Ishikawa (cell line): ENCODE measurements at regions not wholly inside any gene's neighbourhood (a gene's known extent, or its start where the extent isn't known, plus 50 kb on each side); places are given as distances from the start of the nearest gene placed in this dataset.

Experiments used
- CEBPB ChIP-seq: IDR thresholded peaks from 2 replicates; pipeline ENCODE4 v1.6.1; 2012
- CREB1 ChIP-seq: IDR thresholded peaks from 2 replicates; pipeline ENCODE4 v1.6.1; 2012; ENCODE audit warnings: low read depth
- EGR1 ChIP-seq: IDR thresholded peaks from 2 replicates; pipeline ENCODE4 v1.6.1; 2012
- EP300 ChIP-seq: IDR thresholded peaks from 2 replicates; pipeline ENCODE4 v1.6.1; 2012; ENCODE audit warnings: borderline replicate concordance
- FOXM1 ChIP-seq: IDR thresholded peaks from 2 replicates; pipeline ENCODE4 v1.6.1; 2012; ENCODE audit warnings: low read depth, borderline replicate concordance
- NFIC ChIP-seq: IDR thresholded peaks from 2 replicates; pipeline ENCODE4 v1.6.1; 2012
- RAD21 ChIP-seq: IDR thresholded peaks from 2 replicates; pipeline ENCODE4 v1.6.1; 2012; ENCODE audit warnings: low read depth
- TAF1 ChIP-seq: IDR thresholded peaks from 2 replicates; pipeline ENCODE4 v1.6.1; 2012; ENCODE audit warnings: low read depth, mild to moderate bottlenecking
- TCF12 ChIP-seq: IDR thresholded peaks from 2 replicates; pipeline ENCODE4 v1.6.1; 2012; ENCODE audit warnings: low read depth
- TEAD4 ChIP-seq: IDR thresholded peaks from 2 replicates; pipeline ENCODE4 v1.6.1; 2012
- YY1 ChIP-seq: IDR thresholded peaks from 2 replicates; pipeline ENCODE4 v1.6.1; 2012; ENCODE audit warnings: low read depth
- ZBTB7A ChIP-seq: IDR thresholded peaks from 2 replicates; pipeline ENCODE4 v1.6.1; 2012; ENCODE audit warnings: low read depth
- TF ChIP-seq, protein P1 (sequence below): IDR thresholded peaks from 2 replicates; pipeline ENCODE4 v1.6.1; 2012; ENCODE audit warnings: low read depth, mild to moderate bottlenecking
- TF ChIP-seq, protein P2 (sequence below): IDR thresholded peaks from 2 replicates; pipeline ENCODE4 v1.6.1; 2012
- TF ChIP-seq, protein P3 (sequence below): IDR thresholded peaks from 2 replicates; pipeline ENCODE4 v1.6.1; 2012

DNA sequence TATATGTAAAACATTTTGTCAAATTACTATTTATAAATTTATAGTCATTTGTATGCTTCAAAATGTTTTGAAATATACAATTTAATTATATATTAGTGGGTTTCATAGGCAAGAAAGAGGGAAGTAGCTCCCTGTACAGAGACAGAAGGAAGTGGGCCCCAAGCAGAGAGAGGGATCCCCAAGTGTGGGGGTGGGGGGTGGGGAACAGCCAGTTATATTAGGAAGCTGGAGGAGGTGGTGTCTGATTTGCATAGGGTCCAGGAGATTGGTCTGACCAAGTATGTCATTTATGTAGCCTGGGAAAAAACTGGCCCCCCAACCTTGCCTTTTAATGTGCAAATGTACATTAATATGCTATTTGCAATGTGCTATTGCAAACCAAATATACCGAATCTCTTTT, 76.5 kb upstream of the ZSWIM2 start:
- TF ChIP-seq YY1 (no peak), CEBPB (no peak), EP300 (no peak)

DNA sequence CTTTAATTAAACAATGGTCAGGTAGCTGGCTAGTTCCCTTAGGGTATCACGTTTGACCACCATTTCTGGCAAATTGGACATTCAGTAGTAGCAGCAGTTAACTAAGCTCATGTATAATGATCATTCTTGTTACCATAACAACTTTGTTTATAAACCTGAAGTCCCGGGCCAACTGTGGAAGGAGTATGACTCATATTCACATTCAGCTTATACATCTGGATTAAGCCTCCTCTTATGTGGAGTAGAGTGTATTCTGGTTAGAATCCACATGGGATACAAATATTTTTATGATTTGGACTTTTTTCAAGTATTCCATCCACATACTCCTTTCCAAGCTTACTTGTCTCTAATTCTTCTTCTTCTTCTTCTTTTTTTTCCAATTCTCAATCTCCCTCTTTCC, 70.3 kb upstream of the ZSWIM2 start:
- no peak for TF ChIP-seq TCF12
- no peak for TF ChIP-seq TEAD4
- TF ChIP-seq, protein P1, sequence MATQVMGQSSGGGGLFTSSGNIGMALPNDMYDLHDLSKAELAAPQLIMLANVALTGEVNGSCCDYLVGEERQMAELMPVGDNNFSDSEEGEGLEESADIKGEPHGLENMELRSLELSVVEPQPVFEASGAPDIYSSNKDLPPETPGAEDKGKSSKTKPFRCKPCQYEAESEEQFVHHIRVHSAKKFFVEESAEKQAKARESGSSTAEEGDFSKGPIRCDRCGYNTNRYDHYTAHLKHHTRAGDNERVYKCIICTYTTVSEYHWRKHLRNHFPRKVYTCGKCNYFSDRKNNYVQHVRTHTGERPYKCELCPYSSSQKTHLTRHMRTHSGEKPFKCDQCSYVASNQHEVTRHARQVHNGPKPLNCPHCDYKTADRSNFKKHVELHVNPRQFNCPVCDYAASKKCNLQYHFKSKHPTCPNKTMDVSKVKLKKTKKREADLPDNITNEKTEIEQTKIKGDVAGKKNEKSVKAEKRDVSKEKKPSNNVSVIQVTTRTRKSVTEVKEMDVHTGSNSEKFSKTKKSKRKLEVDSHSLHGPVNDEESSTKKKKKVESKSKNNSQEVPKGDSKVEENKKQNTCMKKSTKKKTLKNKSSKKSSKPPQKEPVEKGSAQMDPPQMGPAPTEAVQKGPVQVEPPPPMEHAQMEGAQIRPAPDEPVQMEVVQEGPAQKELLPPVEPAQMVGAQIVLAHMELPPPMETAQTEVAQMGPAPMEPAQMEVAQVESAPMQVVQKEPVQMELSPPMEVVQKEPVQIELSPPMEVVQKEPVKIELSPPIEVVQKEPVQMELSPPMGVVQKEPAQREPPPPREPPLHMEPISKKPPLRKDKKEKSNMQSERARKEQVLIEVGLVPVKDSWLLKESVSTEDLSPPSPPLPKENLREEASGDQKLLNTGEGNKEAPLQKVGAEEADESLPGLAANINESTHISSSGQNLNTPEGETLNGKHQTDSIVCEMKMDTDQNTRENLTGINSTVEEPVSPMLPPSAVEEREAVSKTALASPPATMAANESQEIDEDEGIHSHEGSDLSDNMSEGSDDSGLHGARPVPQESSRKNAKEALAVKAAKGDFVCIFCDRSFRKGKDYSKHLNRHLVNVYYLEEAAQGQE, result no peak
- TF ChIP-seq YY1, result no peak
- TF ChIP-seq TAF1, result no peak
- TF ChIP-seq, protein P2, sequence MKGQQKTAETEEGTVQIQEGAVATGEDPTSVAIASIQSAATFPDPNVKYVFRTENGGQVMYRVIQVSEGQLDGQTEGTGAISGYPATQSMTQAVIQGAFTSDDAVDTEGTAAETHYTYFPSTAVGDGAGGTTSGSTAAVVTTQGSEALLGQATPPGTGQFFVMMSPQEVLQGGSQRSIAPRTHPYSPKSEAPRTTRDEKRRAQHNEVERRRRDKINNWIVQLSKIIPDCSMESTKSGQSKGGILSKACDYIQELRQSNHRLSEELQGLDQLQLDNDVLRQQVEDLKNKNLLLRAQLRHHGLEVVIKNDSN, result no peak

DNA sequence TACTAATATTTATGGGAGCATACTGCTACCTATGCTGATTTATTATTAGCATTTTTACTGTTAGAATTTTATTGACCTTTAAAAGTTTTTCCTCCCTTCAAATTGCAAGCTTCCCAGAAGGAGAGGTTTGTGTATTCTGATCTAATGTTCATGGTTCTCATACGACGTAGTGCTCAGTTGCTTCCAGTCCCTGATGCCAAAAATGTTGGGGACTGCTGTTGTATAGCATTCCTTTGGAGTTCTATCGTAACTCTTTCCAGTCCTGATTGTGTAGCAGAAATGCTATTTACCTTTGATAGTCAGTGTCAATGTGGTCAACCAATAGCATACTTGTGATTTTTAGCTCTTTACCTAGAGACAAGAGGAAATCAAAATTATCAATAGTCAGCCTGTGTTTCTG, 69.5 kb upstream of the ZSWIM2 start:
- TF ChIP-seq TEAD4 (no peak), EP300 (no peak), EGR1 (no peak), TAF1 (no peak), NFIC (no peak), YY1 (no peak)
- TF ChIP-seq, protein P1, result no peak
- TF ChIP-seq, protein P3, sequence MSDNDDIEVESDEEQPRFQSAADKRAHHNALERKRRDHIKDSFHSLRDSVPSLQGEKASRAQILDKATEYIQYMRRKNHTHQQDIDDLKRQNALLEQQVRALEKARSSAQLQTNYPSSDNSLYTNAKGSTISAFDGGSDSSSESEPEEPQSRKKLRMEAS, result no peak

DNA sequence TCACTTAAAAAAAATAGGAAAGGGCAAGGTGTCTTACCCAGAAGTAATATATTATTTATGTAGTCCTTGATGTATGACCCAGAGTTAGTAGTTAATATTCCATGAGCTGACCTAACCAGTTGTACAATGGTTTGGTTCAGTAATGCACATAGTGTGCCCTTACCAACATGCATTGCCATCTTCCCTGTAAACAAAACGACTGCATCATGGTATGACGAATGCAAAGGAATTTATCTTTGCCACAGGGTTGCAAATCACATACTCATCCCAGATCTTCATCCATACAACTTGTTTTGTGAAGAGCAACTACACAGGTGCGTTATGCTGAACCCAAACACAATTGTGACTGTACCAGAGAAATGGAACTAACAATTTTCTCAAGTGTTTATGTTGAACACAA, 68.9 kb upstream of the ZSWIM2 start:
- TF ChIP-seq TCF12, result no peak
- no peak for TF ChIP-seq RAD21
- no peak for TF ChIP-seq CEBPB
- TF ChIP-seq, protein P3, result no peak
- no peak for TF ChIP-seq YY1
- TF ChIP-seq TEAD4, result no peak
- TF ChIP-seq EGR1, result no peak
- TF ChIP-seq FOXM1, result no peak
- TF ChIP-seq, protein P1, result no peak
- no peak for TF ChIP-seq ZBTB7A
- no peak for TF ChIP-seq EP300
- no peak for TF ChIP-seq TAF1
- TF ChIP-seq, protein P2, result no peak
- TF ChIP-seq NFIC, result no peak

DNA sequence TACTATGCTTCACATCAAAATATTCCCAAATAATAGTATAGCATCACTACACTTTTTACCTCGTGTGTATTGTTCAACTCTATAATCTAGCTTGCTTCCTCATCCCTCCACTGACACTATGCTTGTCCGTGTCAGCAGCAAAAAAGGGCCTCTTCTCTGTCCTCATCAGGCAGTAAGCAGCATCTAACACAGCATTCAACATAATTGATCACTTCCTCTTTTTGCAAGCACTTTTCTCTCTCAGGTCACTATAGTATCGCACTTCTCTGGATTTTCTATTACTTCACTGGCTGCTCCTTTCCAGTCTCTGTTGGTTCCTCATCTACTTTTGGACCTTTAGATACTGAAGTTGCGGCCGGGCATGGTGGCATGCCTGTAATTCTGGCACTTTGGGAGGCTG, 64.9 kb upstream of the ZSWIM2 start:
- no peak for TF ChIP-seq TEAD4

DNA sequence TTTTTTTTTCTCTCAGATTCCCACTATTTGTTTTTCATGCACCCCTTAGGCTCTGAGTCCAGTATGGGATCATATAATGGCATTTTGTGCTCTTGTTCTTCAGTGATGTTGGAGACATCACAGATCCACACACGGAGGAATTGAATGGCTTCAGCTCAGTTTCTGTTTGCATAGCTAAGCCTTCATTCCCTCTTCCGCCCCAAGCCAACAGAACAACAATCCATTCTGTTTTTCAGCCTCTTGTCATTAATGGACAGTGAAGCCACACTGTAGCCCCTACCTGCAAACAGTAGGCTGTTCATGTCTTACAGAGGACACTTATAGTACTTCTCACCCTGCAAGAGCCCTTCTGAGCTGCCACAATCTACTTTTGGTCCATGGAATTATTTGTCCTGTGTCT, 64.0 kb upstream of the ZSWIM2 start:
- no peak for TF ChIP-seq YY1
- no peak for TF ChIP-seq RAD21
- TF ChIP-seq CREB1, result no peak
- TF ChIP-seq, protein P2, result no peak
- TF ChIP-seq, protein P3, result no peak
- TF ChIP-seq ZBTB7A, result no peak
- TF ChIP-seq EGR1, result no peak
- TF ChIP-seq NFIC, result no peak
- TF ChIP-seq, protein P1, result no peak
- no peak for TF ChIP-seq CEBPB
- no peak for TF ChIP-seq TCF12
- no peak for TF ChIP-seq EP300
- no peak for TF ChIP-seq TAF1
